Dedifferentiated amniotic fluid mesenchymal stem cell (primary cell): ENCODE measurements at regions not wholly inside any gene's neighbourhood (a gene's known extent, or its start where the extent isn't known, plus 50 kb on each side); places are given as distances from the start of the nearest gene placed in this dataset.

ENCODE experiments used
- DNase-seq: peaks from one replicate; pipeline ENCODE4 v3.0.0-alpha.2; 2016; ENCODE audit errors: extremely low spot score

GRCh38 chr14:101179691-101180211 is 276.2 kb upstream of the RTL1 start:
- DNase-seq, result no peak

GRCh38 chr14:101181446-101182313 is 278.2 kb upstream of the RTL1 start:
- no peak for DNase-seq

- DNase-seq, result no peak
Measured at GRCh38 chr14:101182476-101182875, 279.0 kb upstream of the RTL1 start.

- DNase-seq, result no peak
Measured at GRCh38 chr14:101183376-101184103, 280.0 kb upstream of the RTL1 start.

GRCh38 chr14:101184104-101184455 is 280.6 kb upstream of the RTL1 start:
- DNase-seq, result no peak

- DNase-seq, result no peak
Measured at GRCh38 chr14:101184572-101184971, 281.1 kb upstream of the RTL1 start.

GRCh38 chr14:101185073-101185835 is 281.7 kb upstream of the RTL1 start:
- no peak for DNase-seq

- no peak for DNase-seq
Measured at GRCh38 chr14:101185946-101186345, 282.4 kb upstream of the RTL1 start.

GRCh38 chr14:101186544-101186943 is 283.0 kb upstream of the RTL1 start:
- DNase-seq, result no peak

GRCh38 chr14:101186992-101187815 is 283.7 kb upstream of the RTL1 start:
- no peak for DNase-seq

GRCh38 chr14:101187816-101188570 is 284.5 kb upstream of the RTL1 start:
- DNase-seq, result no peak

GRCh38 chr14:101188571-101188915 is 285.0 kb upstream of the RTL1 start:
- DNase-seq, result no peak

- DNase-seq, result no peak
Measured at GRCh38 chr14:101189266-101189665, 285.7 kb upstream of the RTL1 start.

GRCh38 chr14:101189962-101190560 is 286.5 kb upstream of the RTL1 start:
- no peak for DNase-seq

GRCh38 chr14:101191101-101191720 is 287.7 kb upstream of the RTL1 start:
- DNase-seq, result no peak

- no peak for DNase-seq
Measured at GRCh38 chr14:101191721-101192660, 288.5 kb upstream of the RTL1 start.

- no peak for DNase-seq
Measured at GRCh38 chr14:101192661-101193000, 289.1 kb upstream of the RTL1 start.

GRCh38 chr14:101193106-101193844 is 289.8 kb upstream of the RTL1 start:
- DNase-seq, result no peak
